ENCODE measurements at regions not wholly inside any gene's neighbourhood (a gene's known extent, or its start where the extent isn't known, plus 50 kb on each side); places are given as distances from the start of the nearest gene placed in this dataset.
"Not testable (repeated sequence)": the region's sequence is repeated elsewhere in the genome, so short reads cannot be mapped to it uniquely, and the experiment has no call there.

- DNase-seq, result no peak
These were observed 82.3 kb upstream of the TLE4 start for GRCh38 chr9:79489261-79490000.

GRCh38 chr9:79490657-79491248 lies 81.0 kb upstream of the TLE4 start:
- DNase-seq, result no peak

- DNase-seq, result no peak
These were observed 79.4 kb upstream of the TLE4 start for GRCh38 chr9:79492092-79493009.

- not testable (repeated sequence) for DNase-seq
These were observed 71.4 kb upstream of the TLE4 start for GRCh38 chr9:79500196-79500864.

GRCh38 chr9:79501546-79501945 lies 70.2 kb upstream of the TLE4 start:
- no peak for DNase-seq

- no peak for DNase-seq
These were observed 64.0 kb upstream of the TLE4 start for GRCh38 chr9:79507801-79508200.

- DNase-seq, result no peak
These were observed 59.5 kb upstream of the TLE4 start for GRCh38 chr9:79512251-79512650.
